ENCODE measurements at regions not wholly inside any gene's neighbourhood (a gene's known extent, or its start where the extent isn't known, plus 50 kb on each side); places are given as distances from the start of the nearest gene placed in this dataset.

DNA sequence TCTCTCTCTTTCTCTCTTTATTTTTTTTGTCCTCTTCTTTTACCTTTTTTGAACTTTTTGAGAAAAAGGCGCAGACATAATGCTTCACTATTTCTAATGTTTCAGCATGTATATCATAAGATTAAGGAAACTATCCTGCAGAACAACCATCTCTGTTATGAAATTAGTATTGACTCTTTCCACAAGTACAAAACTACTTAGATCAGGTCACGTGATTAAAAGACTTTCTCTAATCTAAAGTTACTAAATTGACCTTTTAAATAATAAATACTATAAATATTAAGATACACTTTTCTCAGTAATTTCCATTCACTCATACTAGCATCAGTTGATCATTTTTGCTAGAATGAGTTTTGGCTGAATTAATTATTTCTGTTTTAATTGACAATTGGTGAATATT is 844.5 kb upstream of the LRFN5 start:
- intact Hi-C loops (cut with micrococcal nuclease): no loop called here
- TF ChIP-seq, protein P1, sequence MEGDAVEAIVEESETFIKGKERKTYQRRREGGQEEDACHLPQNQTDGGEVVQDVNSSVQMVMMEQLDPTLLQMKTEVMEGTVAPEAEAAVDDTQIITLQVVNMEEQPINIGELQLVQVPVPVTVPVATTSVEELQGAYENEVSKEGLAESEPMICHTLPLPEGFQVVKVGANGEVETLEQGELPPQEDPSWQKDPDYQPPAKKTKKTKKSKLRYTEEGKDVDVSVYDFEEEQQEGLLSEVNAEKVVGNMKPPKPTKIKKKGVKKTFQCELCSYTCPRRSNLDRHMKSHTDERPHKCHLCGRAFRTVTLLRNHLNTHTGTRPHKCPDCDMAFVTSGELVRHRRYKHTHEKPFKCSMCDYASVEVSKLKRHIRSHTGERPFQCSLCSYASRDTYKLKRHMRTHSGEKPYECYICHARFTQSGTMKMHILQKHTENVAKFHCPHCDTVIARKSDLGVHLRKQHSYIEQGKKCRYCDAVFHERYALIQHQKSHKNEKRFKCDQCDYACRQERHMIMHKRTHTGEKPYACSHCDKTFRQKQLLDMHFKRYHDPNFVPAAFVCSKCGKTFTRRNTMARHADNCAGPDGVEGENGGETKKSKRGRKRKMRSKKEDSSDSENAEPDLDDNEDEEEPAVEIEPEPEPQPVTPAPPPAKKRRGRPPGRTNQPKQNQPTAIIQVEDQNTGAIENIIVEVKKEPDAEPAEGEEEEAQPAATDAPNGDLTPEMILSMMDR (IDR thresholded peaks at IDR 0.05): no peak
- no peaks in the 10 kb centered on the region for H3K36me3 Mint-ChIP-seq (ENCODE audit: low read depth)
- DNase-seq (no peak), ATAC-seq (no peak)
- H3K27me3 Mint-ChIP-seq: no peaks in the 10 kb centered on the region
- ChIA-PET CTCF (no interaction called here), POLR2A (no interaction called here)
- no peak overlapping the region for H3K27ac Mint-ChIP-seq
- H3K9me3 Mint-ChIP-seq: peaks cover 8% of the 10 kb centered on the region
- no peaks in the 10 kb centered on the region for H3K4me1 Mint-ChIP-seq (ENCODE audit: low read depth)
- no peak overlapping the region for H3K4me3 Mint-ChIP-seq

DNA sequence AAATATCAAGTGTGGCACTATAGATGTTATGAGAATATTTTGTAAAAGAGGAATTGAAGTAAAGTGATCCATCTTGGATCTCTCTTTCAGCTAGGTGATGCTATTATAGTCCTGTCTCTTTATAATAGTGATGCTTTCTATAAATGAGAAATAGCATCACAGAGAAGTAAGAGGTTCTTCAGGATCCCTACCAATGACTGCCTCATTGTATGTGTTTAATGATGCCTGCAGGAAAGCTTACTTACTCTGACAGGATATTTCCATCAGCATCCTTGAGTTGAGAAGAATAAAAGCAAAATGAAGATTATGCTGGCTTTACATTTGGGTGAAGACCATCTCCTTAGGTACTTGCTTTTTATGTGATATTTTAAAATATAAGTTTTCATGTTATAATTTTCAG is 846.0 kb upstream of the LRFN5 start:
- H3K27ac Mint-ChIP-seq: no peak overlapping the region
- no peak for DNase-seq
- ChIA-PET POLR2A (no interaction called here), CTCF (no interaction called here)
- no peaks in the 10 kb centered on the region for H3K4me1 Mint-ChIP-seq (ENCODE audit: low read depth)
- no peak overlapping the region for H3K4me3 Mint-ChIP-seq
- TF ChIP-seq, protein P1 (IDR thresholded peaks at IDR 0.05): no peak
- no peaks in the 10 kb centered on the region for H3K27me3 Mint-ChIP-seq
- no peak for ATAC-seq
- H3K9me3 Mint-ChIP-seq: peaks cover 13% of the 10 kb centered on the region
- intact Hi-C loops (cut with micrococcal nuclease): no loop called here
- no peaks in the 10 kb centered on the region for H3K36me3 Mint-ChIP-seq (ENCODE audit: low read depth)

DNA sequence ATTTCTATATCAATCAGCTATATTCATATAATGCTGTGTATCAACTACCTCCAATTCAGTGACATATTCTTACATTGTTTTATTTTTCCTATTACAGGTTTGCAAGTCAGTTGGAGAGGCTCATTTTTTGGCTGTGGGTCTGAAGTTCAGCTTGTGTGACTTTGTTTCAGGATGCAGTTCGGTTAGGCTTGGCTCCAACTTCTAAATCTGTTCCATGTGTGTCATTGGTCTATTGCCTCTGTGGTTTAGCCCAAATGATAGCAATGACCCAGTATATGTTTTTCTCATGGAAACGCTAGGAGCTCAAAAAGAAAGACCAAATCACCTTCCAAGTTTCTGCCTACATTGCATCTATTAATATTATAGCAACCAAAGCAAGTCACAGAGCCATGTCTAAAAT is 848.6 kb upstream of the LRFN5 start:
- POLR2A ChIA-PET: no interaction called here
- DNase-seq (no peak), ATAC-seq (no peak)
- CTCF ChIA-PET: no interaction called here
- peaks cover 19% of the 10 kb centered on the region for H3K9me3 Mint-ChIP-seq
- H3K36me3 Mint-ChIP-seq (ENCODE audit: low read depth): no peaks in the 10 kb centered on the region
- TF ChIP-seq, protein P1 (IDR thresholded peaks at IDR 0.05): no peak
- H3K4me3 Mint-ChIP-seq: no peak overlapping the region
- H3K27ac Mint-ChIP-seq: no peak overlapping the region
- intact Hi-C loops (cut with micrococcal nuclease): no loop called here
- no peaks in the 10 kb centered on the region for H3K27me3 Mint-ChIP-seq
- no peaks in the 10 kb centered on the region for H3K4me1 Mint-ChIP-seq (ENCODE audit: low read depth)

DNA sequence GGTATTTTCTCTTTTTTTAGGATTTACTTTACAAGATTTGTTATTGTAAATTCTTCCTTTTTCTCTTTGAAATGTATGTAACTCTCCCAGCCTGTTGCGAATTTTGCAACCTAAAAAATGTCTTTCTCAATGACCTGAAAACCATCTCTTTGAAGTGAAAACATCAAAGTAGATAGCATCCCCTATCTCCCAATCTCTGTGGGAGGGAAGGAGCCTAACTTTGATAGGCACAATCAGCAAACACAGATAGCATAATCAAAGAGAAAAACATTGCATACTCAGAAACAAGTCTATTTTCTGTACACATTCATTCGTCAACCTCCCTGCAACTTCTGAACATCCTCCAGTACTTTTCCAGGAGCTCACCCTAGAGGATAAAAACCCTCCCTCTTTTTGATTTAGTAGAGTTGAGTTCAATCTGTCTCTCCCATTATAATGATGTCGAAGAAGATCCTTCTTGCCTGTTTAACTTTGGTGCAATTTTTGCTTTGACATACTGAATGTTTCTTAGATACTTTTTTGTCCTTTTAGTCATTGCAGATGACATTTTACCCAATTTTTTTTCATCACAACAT is 849.2 kb upstream of the LRFN5 start:
- ATAC-seq (no peak), DNase-seq (no peak)
- TF ChIP-seq, protein P1 (IDR thresholded peaks at IDR 0.05): no peak
- Mint-ChIP-seq H3K27ac (no peak overlapping the region), H3K9me3 (peaks cover 19% of the 10 kb centered on the region), H3K27me3 (no peaks in the 10 kb centered on the region), H3K4me1 (ENCODE audit: low read depth) (no peaks in the 10 kb centered on the region), H3K4me3 (no peak overlapping the region), H3K36me3 (ENCODE audit: low read depth) (no peaks in the 10 kb centered on the region)
- intact Hi-C loops (cut with micrococcal nuclease): no loop called here
- ChIA-PET CTCF (no interaction called here), POLR2A (no interaction called here)

DNA sequence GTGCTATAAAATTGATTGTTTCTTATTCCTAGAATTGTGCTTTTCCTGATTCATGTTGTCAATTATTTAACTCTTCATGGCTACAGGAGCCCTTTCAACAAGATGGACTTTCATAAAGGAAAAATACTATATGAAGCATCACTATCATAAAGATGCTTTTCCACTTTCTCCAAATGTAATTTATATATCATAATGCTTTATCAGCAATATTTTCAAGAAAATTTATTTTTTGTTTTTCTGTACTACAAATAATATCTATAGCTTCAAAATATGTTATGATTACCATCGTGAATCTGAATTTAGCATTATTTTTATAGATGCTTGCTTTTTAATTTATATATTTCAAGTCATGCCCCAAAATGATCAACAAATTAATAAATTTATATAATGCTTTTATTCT is 873.5 kb upstream of the LRFN5 start:
- Mint-ChIP-seq H3K4me1 (ENCODE audit: low read depth) (no peaks in the 10 kb centered on the region), H3K4me3 (no peak overlapping the region), H3K27me3 (no peaks in the 10 kb centered on the region), H3K36me3 (ENCODE audit: low read depth) (no peaks in the 10 kb centered on the region), H3K9me3 (peaks cover 8% of the 10 kb centered on the region), H3K27ac (no peak overlapping the region)
- POLR2A ChIA-PET: no interaction called here
- CTCF ChIA-PET: no interaction called here
- TF ChIP-seq, protein P1 (IDR thresholded peaks at IDR 0.05): no peak
- DNase-seq (no peak), ATAC-seq (no peak)
- intact Hi-C loops (cut with micrococcal nuclease): no loop called here
